ENCODE measurements at regions not wholly inside any gene's neighbourhood (a gene's known extent, or its start where the extent isn't known, plus 50 kb on each side); places are given as distances from the start of the nearest gene placed in this dataset.
"Not testable (repeated sequence)": the region's sequence is repeated elsewhere in the genome, so short reads cannot be mapped to it uniquely, and the experiment has no call there.

DNA sequence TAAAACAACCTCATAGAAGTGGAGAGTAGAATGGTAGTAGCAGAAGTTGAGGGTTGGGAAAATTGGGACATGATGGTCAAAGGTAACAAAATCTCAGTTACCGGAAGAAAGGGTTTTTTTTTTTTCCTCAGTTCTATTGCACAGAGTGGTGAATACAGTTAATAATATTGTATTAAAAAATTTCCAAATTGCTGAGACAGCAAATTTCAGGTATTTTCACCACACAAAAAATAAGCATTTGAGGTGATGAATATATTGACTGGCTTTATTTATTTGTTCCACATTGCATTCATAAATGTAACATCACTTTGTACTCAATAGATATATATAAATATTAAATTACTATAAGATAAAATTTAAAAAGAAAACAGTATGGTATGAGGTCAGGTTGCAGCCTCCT is 373.8 kb downstream of the ETV1 start:
- no peak overlapping the region for H2BK12ac ChIP-seq (ENCODE audit: low read length)
- no CpG with 5 or more reads among the region's 1 CpG for WGBS, 2 donors (ENCODE audit: extremely low coverage in 2 of 2, insufficient read length in 2 of 2, insufficient replicate concordance in 1 of 2)
- no peak overlapping the region for H3K4me2 ChIP-seq (ENCODE audit: insufficient read depth, low read length, poor library complexity, severe bottlenecking)
- H3K9ac ChIP-seq (ENCODE audit: low read depth, low read length, poor library complexity) = no peak overlapping the region
- DNase-seq (ENCODE audit: low spot score) = no peak
- H3K79me1 ChIP-seq (ENCODE audit: low read depth, low read length) = no peaks in the 10 kb centered on the region
- H3K4me1 ChIP-seq (ENCODE audit: control insufficient read depth in 2 of 2, insufficient read depth in 1 of 2, low read depth in 1 of 2, low read length in 2 of 2) = no peaks in the 10 kb centered on the region
- no peaks in the 10 kb centered on the region for H3K9me3 ChIP-seq (replicated peaks in 1 of 2; ENCODE audit: control insufficient read depth in 2 of 2, insufficient read depth in 1 of 2, low read depth in 1 of 2, low read length in 2 of 2)
- H2BK15ac ChIP-seq (ENCODE audit: low read length) = no peak overlapping the region
- no peak overlapping the region for H3K4me3 ChIP-seq (ENCODE audit: low read length in 2 of 2)
- H2AFZ ChIP-seq (ENCODE audit: low read length) = no peak overlapping the region
- no peak overlapping the region for H4K91ac ChIP-seq (ENCODE audit: low read depth, low read length, poor library complexity)
- H3K27ac ChIP-seq (replicated peaks; ENCODE audit: low read length) = no peak overlapping the region
- no peak overlapping the region for H3K18ac ChIP-seq (ENCODE audit: low read length)
- H3K14ac ChIP-seq (ENCODE audit: low read length) = no peak overlapping the region
- no peak overlapping the region for H4K8ac ChIP-seq (ENCODE audit: low read depth, low read length)
- no peak overlapping the region for H3K23ac ChIP-seq (ENCODE audit: low read depth, low read length, poor library complexity)
- no peaks in the 10 kb centered on the region for H3K36me3 ChIP-seq (replicated peaks in 1 of 2; ENCODE audit: control insufficient read depth in 2 of 2, insufficient read depth in 2 of 2, low read length in 2 of 2)
- no peak overlapping the region for H3K4ac ChIP-seq (ENCODE audit: low read length)
- H2BK120ac ChIP-seq (ENCODE audit: low read depth, low read length) = no peak overlapping the region
- H3K27me3 ChIP-seq (ENCODE audit: control insufficient read depth in 3 of 3, insufficient read depth in 3 of 3, low read depth in 1 of 3, low read length in 3 of 3) = no peaks in the 10 kb centered on the region
- H2BK5ac ChIP-seq (ENCODE audit: low read length) = no peak overlapping the region
- no peak overlapping the region for H2AK5ac ChIP-seq (ENCODE audit: low read depth, low read length)

- Histone ChIP-seq H3K18ac (ENCODE audit: low read length) (no peak overlapping the region), H3K9ac (ENCODE audit: low read depth, low read length, poor library complexity) (no peak overlapping the region), H2AFZ (ENCODE audit: low read length) (no peak overlapping the region), H3K23ac (ENCODE audit: low read depth, low read length, poor library complexity) (no peak overlapping the region), H3K4ac (ENCODE audit: low read length) (no peak overlapping the region), H3K14ac (ENCODE audit: low read length) (no peak overlapping the region), H3K27ac (replicated peaks; ENCODE audit: low read length) (no peak overlapping the region), H3K4me1 (ENCODE audit: control insufficient read depth in 2 of 2, insufficient read depth in 1 of 2, low read depth in 1 of 2, low read length in 2 of 2) (no peaks in the 10 kb centered on the region), H3K36me3 (replicated peaks in 1 of 2; ENCODE audit: control insufficient read depth in 2 of 2, insufficient read depth in 2 of 2, low read length in 2 of 2) (no peaks in the 10 kb centered on the region), H4K91ac (ENCODE audit: low read depth, low read length, poor library complexity) (no peak overlapping the region), H2BK5ac (ENCODE audit: low read length) (no peak overlapping the region), H2BK120ac (ENCODE audit: low read depth, low read length) (no peak overlapping the region), H3K9me3 (replicated peaks in 1 of 2; ENCODE audit: control insufficient read depth in 2 of 2, insufficient read depth in 1 of 2, low read depth in 1 of 2, low read length in 2 of 2) (no peaks in the 10 kb centered on the region), H2BK15ac (ENCODE audit: low read length) (no peak overlapping the region), H3K79me1 (ENCODE audit: low read depth, low read length) (no peaks in the 10 kb centered on the region), H3K27me3 (ENCODE audit: control insufficient read depth in 3 of 3, insufficient read depth in 3 of 3, low read depth in 1 of 3, low read length in 3 of 3) (no peaks in the 10 kb centered on the region), H3K4me3 (ENCODE audit: low read length in 2 of 2) (no peak overlapping the region), H2AK5ac (ENCODE audit: low read depth, low read length) (no peak overlapping the region), H2BK12ac (ENCODE audit: low read length) (no peak overlapping the region), H3K4me2 (ENCODE audit: insufficient read depth, low read length, poor library complexity, severe bottlenecking) (no peak overlapping the region), H4K8ac (ENCODE audit: low read depth, low read length) (no peak overlapping the region)
- DNase-seq (ENCODE audit: low spot score) = no peak
- no CpG with 5 or more reads among the region's 2 CpGs for WGBS, 2 donors (ENCODE audit: extremely low coverage in 2 of 2, insufficient read length in 2 of 2, insufficient replicate concordance in 1 of 2)
These were observed 362.0 kb downstream of the ETV1 start for GRCh38 chr7:13627455-13627854.

- H2AK5ac ChIP-seq (ENCODE audit: low read depth, low read length) = no peak overlapping the region
- H3K18ac ChIP-seq (ENCODE audit: low read length) = no peak overlapping the region
- H3K4me3 ChIP-seq (ENCODE audit: low read length in 2 of 2) = no peak overlapping the region
- no peak overlapping the region for H3K14ac ChIP-seq (ENCODE audit: low read length)
- H2BK12ac ChIP-seq (ENCODE audit: low read length) = no peak overlapping the region
- no peak overlapping the region for H2AFZ ChIP-seq (ENCODE audit: low read length)
- H4K8ac ChIP-seq (ENCODE audit: low read depth, low read length) = no peak overlapping the region
- no peaks in the 10 kb centered on the region for H3K36me3 ChIP-seq (replicated peaks in 1 of 2; ENCODE audit: control insufficient read depth in 2 of 2, insufficient read depth in 2 of 2, low read length in 2 of 2)
- H3K4me1 ChIP-seq (ENCODE audit: control insufficient read depth in 2 of 2, insufficient read depth in 1 of 2, low read depth in 1 of 2, low read length in 2 of 2) = no peaks in the 10 kb centered on the region
- DNase-seq (ENCODE audit: low spot score) = no peak
- H2BK15ac ChIP-seq (ENCODE audit: low read length) = no peak overlapping the region
- H3K9me3 ChIP-seq (replicated peaks in 1 of 2; ENCODE audit: control insufficient read depth in 2 of 2, insufficient read depth in 1 of 2, low read depth in 1 of 2, low read length in 2 of 2) = no peaks in the 10 kb centered on the region
- H3K4me2 ChIP-seq (ENCODE audit: insufficient read depth, low read length, poor library complexity, severe bottlenecking) = no peak overlapping the region
- no peak overlapping the region for H4K91ac ChIP-seq (ENCODE audit: low read depth, low read length, poor library complexity)
- H3K27me3 ChIP-seq (ENCODE audit: control insufficient read depth in 3 of 3, insufficient read depth in 3 of 3, low read depth in 1 of 3, low read length in 3 of 3) = no peaks in the 10 kb centered on the region
- no CpG with 5 or more reads among the region's 6 CpGs for WGBS, 2 donors (ENCODE audit: extremely low coverage in 2 of 2, insufficient read length in 2 of 2, insufficient replicate concordance in 1 of 2)
- no peak overlapping the region for H3K4ac ChIP-seq (ENCODE audit: low read length)
- no peaks in the 10 kb centered on the region for H3K79me1 ChIP-seq (ENCODE audit: low read depth, low read length)
- H3K9ac ChIP-seq (ENCODE audit: low read depth, low read length, poor library complexity) = no peak overlapping the region
- H2BK120ac ChIP-seq (ENCODE audit: low read depth, low read length) = no peak overlapping the region
- no peak overlapping the region for H3K27ac ChIP-seq (replicated peaks; ENCODE audit: low read length)
- no peak overlapping the region for H3K23ac ChIP-seq (ENCODE audit: low read depth, low read length, poor library complexity)
- no peak overlapping the region for H2BK5ac ChIP-seq (ENCODE audit: low read length)
These were observed 361.0 kb downstream of the ETV1 start for GRCh38 chr7:13628239-13629001.

DNA sequence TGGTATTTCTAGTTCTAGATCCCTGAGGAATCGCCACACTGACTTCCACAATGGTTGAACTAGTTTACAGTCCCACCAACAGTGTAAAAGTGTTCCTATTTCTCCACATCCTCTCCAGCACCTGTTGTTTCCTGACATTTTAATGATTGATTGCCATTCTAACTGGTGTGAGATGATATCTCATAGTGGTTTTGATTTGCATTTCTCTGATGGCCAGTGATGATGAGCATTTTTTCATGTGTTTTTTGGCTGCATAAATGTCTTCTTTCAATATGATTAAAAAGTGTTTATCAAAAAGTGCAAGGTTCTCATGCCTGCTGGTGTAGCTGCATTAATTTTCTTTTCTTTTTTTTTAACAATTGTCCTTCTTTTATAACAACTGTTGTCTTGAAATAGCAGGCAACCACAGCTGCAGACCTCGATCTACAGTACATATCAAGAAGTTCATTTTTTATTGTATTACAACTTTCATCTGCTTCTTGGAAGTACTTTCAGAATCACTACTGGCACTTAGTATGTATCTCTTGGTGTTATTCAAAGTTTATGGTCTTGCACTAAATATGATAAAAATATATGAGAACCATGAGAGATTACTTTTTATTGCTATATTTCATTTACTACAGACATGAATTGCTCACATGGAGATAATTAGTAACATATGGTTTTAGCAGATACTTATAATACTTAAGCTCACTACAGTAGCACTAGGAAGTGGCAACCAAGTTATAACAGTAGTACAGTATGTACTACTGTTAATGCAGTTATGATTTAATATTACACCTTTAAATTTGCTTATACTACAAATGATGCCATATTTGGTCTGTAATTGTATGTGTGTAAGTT is 358.0 kb downstream of the ETV1 start:
- H3K18ac ChIP-seq (ENCODE audit: low read length); H2BK120ac ChIP-seq (ENCODE audit: low read depth, low read length); H3K9me3 ChIP-seq (replicated peaks in 1 of 2; ENCODE audit: control insufficient read depth in 2 of 2, insufficient read depth in 1 of 2, low read depth in 1 of 2, low read length in 2 of 2); H2BK12ac ChIP-seq (ENCODE audit: low read length); H3K27ac ChIP-seq (replicated peaks; ENCODE audit: low read length); H4K91ac ChIP-seq (ENCODE audit: low read depth, low read length, poor library complexity); H3K4me3 ChIP-seq (ENCODE audit: low read length in 2 of 2); H3K4ac ChIP-seq (ENCODE audit: low read length); H2AFZ ChIP-seq (ENCODE audit: low read length); H3K4me1 ChIP-seq (ENCODE audit: control insufficient read depth in 2 of 2, insufficient read depth in 1 of 2, low read depth in 1 of 2, low read length in 2 of 2); H3K27me3 ChIP-seq (ENCODE audit: control insufficient read depth in 3 of 3, insufficient read depth in 3 of 3, low read depth in 1 of 3, low read length in 3 of 3); H3K79me1 ChIP-seq (ENCODE audit: low read depth, low read length); H3K23ac ChIP-seq (ENCODE audit: low read depth, low read length, poor library complexity); H2BK15ac ChIP-seq (ENCODE audit: low read length); H3K14ac ChIP-seq (ENCODE audit: low read length); H3K9ac ChIP-seq (ENCODE audit: low read depth, low read length, poor library complexity); H2AK5ac ChIP-seq (ENCODE audit: low read depth, low read length); H2BK5ac ChIP-seq (ENCODE audit: low read length); H3K36me3 ChIP-seq (replicated peaks in 1 of 2; ENCODE audit: control insufficient read depth in 2 of 2, insufficient read depth in 2 of 2, low read length in 2 of 2); H4K8ac ChIP-seq (ENCODE audit: low read depth, low read length); H3K4me2 ChIP-seq (ENCODE audit: insufficient read depth, low read length, poor library complexity, severe bottlenecking); DNase-seq (ENCODE audit: low spot score): not testable (repeated sequence)
- WGBS, 2 donors (ENCODE audit: extremely low coverage in 2 of 2, insufficient read length in 2 of 2, insufficient replicate concordance in 1 of 2) = no CpG with 5 or more reads among the region's 2 CpGs

All from neuronal stem cell (in vitro differentiated cells).